ENCODE measurements at regions not wholly inside any gene's neighbourhood (a gene's known extent, or its start where the extent isn't known, plus 50 kb on each side); places are given as distances from the start of the nearest gene placed in this dataset.

DNA sequence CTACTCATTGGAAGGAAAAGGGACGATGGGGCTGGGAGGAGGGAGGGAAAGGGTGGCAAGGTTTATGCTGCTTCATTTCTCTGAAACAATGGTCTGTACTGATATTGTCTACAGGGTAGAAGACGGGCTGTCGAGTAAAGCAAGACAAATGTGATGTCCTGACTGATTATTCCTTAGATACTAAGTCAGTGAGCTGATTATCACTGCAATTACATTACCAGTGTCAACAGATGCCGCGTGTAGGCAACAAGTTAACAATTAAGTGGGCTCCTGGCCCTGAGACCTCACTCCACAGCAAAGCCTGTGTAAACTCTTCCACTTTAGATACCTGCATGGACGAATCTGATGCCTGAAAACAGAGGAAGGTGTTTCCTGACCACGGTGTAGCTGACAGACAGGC lies 602.8 kb downstream of the IRX1 start:
- TF ChIP-seq TAF1 (IDR thresholded peaks at IDR 0.05; ENCODE audit: low read depth) (no peak), CEBPB (IDR thresholded peaks at IDR 0.05) (no peak), FOXM1 (IDR thresholded peaks at IDR 0.05; ENCODE audit: borderline replicate concordance, low read depth) (no peak), EP300 (IDR thresholded peaks at IDR 0.05; ENCODE audit: borderline replicate concordance) (no peak), YY1 (IDR thresholded peaks at IDR 0.05; ENCODE audit: low read depth) (no peak), ZBTB7A (IDR thresholded peaks at IDR 0.05; ENCODE audit: low read depth) (no peak), TEAD4 (IDR thresholded peaks at IDR 0.05) (no peak), RAD21 (IDR thresholded peaks at IDR 0.05; ENCODE audit: low read depth) (no peak)
- TF ChIP-seq, protein P1, sequence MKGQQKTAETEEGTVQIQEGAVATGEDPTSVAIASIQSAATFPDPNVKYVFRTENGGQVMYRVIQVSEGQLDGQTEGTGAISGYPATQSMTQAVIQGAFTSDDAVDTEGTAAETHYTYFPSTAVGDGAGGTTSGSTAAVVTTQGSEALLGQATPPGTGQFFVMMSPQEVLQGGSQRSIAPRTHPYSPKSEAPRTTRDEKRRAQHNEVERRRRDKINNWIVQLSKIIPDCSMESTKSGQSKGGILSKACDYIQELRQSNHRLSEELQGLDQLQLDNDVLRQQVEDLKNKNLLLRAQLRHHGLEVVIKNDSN (IDR thresholded peaks at IDR 0.05) = no peak
- TF ChIP-seq, protein P2, sequence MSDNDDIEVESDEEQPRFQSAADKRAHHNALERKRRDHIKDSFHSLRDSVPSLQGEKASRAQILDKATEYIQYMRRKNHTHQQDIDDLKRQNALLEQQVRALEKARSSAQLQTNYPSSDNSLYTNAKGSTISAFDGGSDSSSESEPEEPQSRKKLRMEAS (IDR thresholded peaks at IDR 0.05) = no peak

All from Ishikawa (cell line).